IMR-90 (cell line): ENCODE measurements at regions not wholly inside any gene's neighbourhood (a gene's known extent, or its start where the extent isn't known, plus 50 kb on each side); places are given as distances from the start of the nearest gene placed in this dataset.

Source experiments
- ATAC-seq: fragments of 200-7000 bp; cut with Tn5 transposase; 2 replicates; pipeline ENCODE4 v1.9.1; 2020; ENCODE audit warnings: low read depth, mild to moderate bottlenecking, moderate library complexity
- BruUV-seq: library from RNA; stranded (reverse); fragments of 400-500 nt; replicated peaks from 2 replicates; lab custom pipeline; 2021; lab: Mats Ljungman, UMichigan
- CTCF ChIA-PET: fragments of 300-600 bp; formaldehyde crosslinking; extraction: SDS; loops from one replicate; lab custom pipeline; 2021; ENCODE audit warnings: antibody characterized with exemption; lab: Yijun Ruan, JAX
- POLR2A ChIA-PET: fragments of 300-600 bp; sonication (Branson Sonifier 250); formaldehyde crosslinking; loops from one replicate; lab custom pipeline; 2022; ENCODE audit warnings: antibody characterized with exemption; ENCODE audit not compliant: unreplicated experiment; lab: Charles Lee
- DNase-seq: peaks from one replicate; pipeline ENCODE4 v3.0.0; 2013
- H2AFZ ChIP-seq: replicated peaks from 2 replicates; pipeline ENCODE3; 2013; ENCODE audit warnings: low read length, mild to moderate bottlenecking; ENCODE audit not compliant: poor library complexity
- H2AK5ac ChIP-seq: 2 replicates; pipeline ENCODE4 v1.6.1; 2013; ENCODE audit warnings: low read depth, low read length, inconsistent platforms
- H2AK9ac ChIP-seq: replicated peaks from 2 replicates; pipeline ENCODE3; 2013; ENCODE audit warnings: mild to moderate bottlenecking, low read depth, low read length, moderate library complexity; ENCODE audit not compliant: poor library complexity
- H2BK120ac ChIP-seq: 2 replicates; pipeline ENCODE4 v1.6.1; 2013; ENCODE audit warnings: low read depth, low read length, inconsistent platforms
- H2BK15ac ChIP-seq: 3 replicates; pipeline ENCODE4 v1.6.1; 2013; ENCODE audit warnings: low read depth, low read length, inconsistent platforms
- H2BK20ac ChIP-seq: 2 replicates; pipeline ENCODE4 v1.6.1; 2013; ENCODE audit warnings: low read depth, mild to moderate bottlenecking, inconsistent platforms, low read length, moderate library complexity
- H2BK5ac ChIP-seq: 2 replicates; pipeline ENCODE4 v1.6.1; 2013; ENCODE audit warnings: mild to moderate bottlenecking, low read depth, low read length, inconsistent platforms; ENCODE audit not compliant: poor library complexity, severe bottlenecking
- H3K14ac ChIP-seq: replicated peaks from 2 replicates; pipeline ENCODE4 v1.6.1; 2013; ENCODE audit warnings: low read depth, low read length, inconsistent platforms
- H3K18ac ChIP-seq: 2 replicates; pipeline ENCODE4 v1.6.1; 2013; ENCODE audit warnings: low read depth, low read length, control low read depth
- H3K23ac ChIP-seq: 2 replicates; pipeline ENCODE4 v1.6.1; 2013; ENCODE audit warnings: low read depth, low read length, inconsistent platforms
- H3K27ac ChIP-seq: 2 replicates; pipeline ENCODE4 v1.5.1; 2013; ENCODE audit warnings: mild to moderate bottlenecking, control low read depth, low read length; ENCODE audit not compliant: insufficient read depth
- H3K27me3 ChIP-seq: 2 replicates; pipeline ENCODE4 v1.6.1; 2013; ENCODE audit warnings: low read length; ENCODE audit not compliant: control insufficient read depth, insufficient read depth
- H3K36me3 ChIP-seq: 2 replicates; pipeline ENCODE4 v1.6.1; 2013; ENCODE audit warnings: low read length, mixed read lengths; ENCODE audit not compliant: control insufficient read depth, insufficient read depth
- H3K4ac ChIP-seq: 2 replicates; pipeline ENCODE4 v1.6.1; 2013; ENCODE audit warnings: low read depth, low read length, inconsistent platforms
- H3K4me1 ChIP-seq: 2 replicates; pipeline ENCODE4 v1.6.1; 2013; ENCODE audit warnings: low read length, mixed read lengths; ENCODE audit not compliant: control insufficient read depth, insufficient read depth
- H3K4me2 ChIP-seq: 2 replicates; pipeline ENCODE4 v1.6.1; 2013; ENCODE audit warnings: low read depth, mild to moderate bottlenecking, control low read depth, low read length, moderate library complexity
- H3K4me3 ChIP-seq: 2 replicates; pipeline ENCODE4 v1.5.1; 2013; ENCODE audit warnings: low read depth, mild to moderate bottlenecking, control low read depth, low read length, moderate library complexity; ENCODE audit not compliant: insufficient read depth
- H3K56ac ChIP-seq: 2 replicates; pipeline ENCODE4 v1.6.1; 2013; ENCODE audit warnings: low read length, inconsistent platforms; ENCODE audit not compliant: insufficient read depth; ENCODE audit errors: extremely low read depth
- H3K79me1 ChIP-seq, 2 experiments: 2 replicates each; pipeline ENCODE4 v1.6.1; 2013; ENCODE audit warnings: low read length in 2 of 2, inconsistent platforms in 1 of 2, low read depth in 1 of 2
- H3K9ac ChIP-seq: 2 replicates; pipeline ENCODE4 v1.6.1; 2013; ENCODE audit warnings: low read depth, low read length, control low read depth
- H3K9me1 ChIP-seq: 2 replicates; pipeline ENCODE4 v1.6.1; 2013; ENCODE audit warnings: low read length, inconsistent platforms; ENCODE audit not compliant: insufficient read depth
- H3K9me3 ChIP-seq: 2 replicates; pipeline ENCODE4 v1.6.1; 2013; ENCODE audit warnings: low read length; ENCODE audit not compliant: control insufficient read depth, insufficient read depth
- H4K20me1 ChIP-seq: 2 replicates; pipeline ENCODE4 v1.6.1; 2013; ENCODE audit warnings: low read length, inconsistent platforms; ENCODE audit not compliant: insufficient read depth
- H4K5ac ChIP-seq: 2 replicates; pipeline ENCODE4 v1.6.1; 2013; ENCODE audit warnings: mild to moderate bottlenecking, low read depth, low read length, control low read depth
- H4K8ac ChIP-seq, 2 experiments: 2 replicates each; pipeline ENCODE4 v1.6.1; 2013; ENCODE audit warnings: low read depth in 2 of 2, low read length in 2 of 2, control low read depth in 1 of 2, inconsistent platforms in 1 of 2
- H4K91ac ChIP-seq: 2 replicates; pipeline ENCODE4 v1.6.1; 2013; ENCODE audit warnings: low read depth, low read length, inconsistent platforms; ENCODE audit not compliant: insufficient read depth
- BHLHE40 ChIP-seq: fragments of 150-350 bp; IDR thresholded peaks from 2 replicates; pipeline ENCODE4 v1.6.1; 2016; ENCODE audit warnings: mild to moderate bottlenecking, low read depth, low read length
- CEBPB ChIP-seq: IDR thresholded peaks from 2 replicates; pipeline ENCODE4 v1.6.1; 2012; ENCODE audit warnings: low read depth, low read length, improper control_type of control experiment
- CTCF ChIP-seq: conservative IDR thresholded peaks from 2 replicates; pipeline ENCODE4 v1.5.1; 2012; ENCODE audit warnings: mild to moderate bottlenecking, low read depth, low read length, improper control_type of control experiment
- FOS ChIP-seq: fragments of 150-350 bp; IDR thresholded peaks from 2 replicates; pipeline ENCODE4 v1.6.1; 2016; ENCODE audit warnings: low read depth, low read length
- MAFK ChIP-seq: IDR thresholded peaks from 2 replicates; pipeline ENCODE4 v1.6.1; 2012; ENCODE audit warnings: low read depth, low read length, improper control_type of control experiment
- MXI1 ChIP-seq: IDR thresholded peaks from 2 replicates; pipeline ENCODE4 v1.6.1; 2012; ENCODE audit warnings: low read depth, mild to moderate bottlenecking, low read length, moderate library complexity, borderline replicate concordance
- NFE2L2 ChIP-seq: fragments of 150-350 bp; IDR thresholded peaks from 2 replicates; pipeline ENCODE4 v1.6.1; 2016; ENCODE audit warnings: low read depth, mild to moderate bottlenecking, low read length
- RAD21 ChIP-seq: IDR thresholded peaks from 2 replicates; pipeline ENCODE4 v1.6.1; 2012; ENCODE audit warnings: low read length, improper control_type of control experiment
- RCOR1 ChIP-seq: IDR thresholded peaks from 2 replicates; pipeline ENCODE4 v1.6.1; 2012; ENCODE audit warnings: mild to moderate bottlenecking, low read length, improper control_type of control experiment; ENCODE audit not compliant: insufficient replicate concordance
- RFX5 ChIP-seq: IDR thresholded peaks from 2 replicates; pipeline ENCODE4 v1.8.0; 2012; ENCODE audit warnings: low read depth, mild to moderate bottlenecking, low read length, moderate library complexity
- SMC3 ChIP-seq: fragments of 150-350 bp; IDR thresholded peaks from 2 replicates; pipeline ENCODE4 v1.6.1; 2016; ENCODE audit warnings: low read depth, mild to moderate bottlenecking, antibody characterized with exemption, low read length, moderate library complexity
- WGBS, 2 experiments: methylation state at CpG; one replicate each; pipeline versions ENCODE4 v1.1.5 to v1.1.7; 2013; ENCODE audit warnings: missing lambda C conversion rate in 2 of 2; ENCODE audit not compliant: insufficient read length in 1 of 2; ENCODE audit errors: extremely low coverage in 2 of 2; 5-methylcytosine and 5-hydroxymethylcytosine counted together
- dilution Hi-C: fragments of 300-500 bp; cut with HindIII; formaldehyde crosslinking; loops from one replicate; pipeline ENCODE4 v1.14.3; 2018; ENCODE audit warnings: low sequenced_read_pairs; ENCODE audit not compliant: unreplicated experiment
- in situ Hi-C: fragments of 300-500 bp; cut with MboI; formaldehyde crosslinking; loops from 3 replicates; pipeline ENCODE4 v1.14.3; 2019; ENCODE audit warnings: low sequenced_read_pairs, inconsistent platforms, mixed read lengths
- intact Hi-C: fragments of 100-400 bp; cut with micrococcal nuclease; formaldehyde crosslinking; loops from 2 replicates; pipeline ENCODE4 v1.10.0; 2022
- TF ChIP-seq, protein P1 (sequence below): fragments of 150-350 bp; IDR thresholded peaks from 2 replicates; pipeline ENCODE4 v1.6.1; 2016; ENCODE audit warnings: low read depth, mild to moderate bottlenecking, low read length, moderate library complexity, borderline replicate concordance
- TF ChIP-seq, protein P2 (sequence below): fragments of 150-350 bp; IDR thresholded peaks from 2 replicates; pipeline ENCODE4 v1.6.1; 2017; ENCODE audit warnings: mild to moderate bottlenecking, antibody characterized with exemption, low read length, low read depth

DNA sequence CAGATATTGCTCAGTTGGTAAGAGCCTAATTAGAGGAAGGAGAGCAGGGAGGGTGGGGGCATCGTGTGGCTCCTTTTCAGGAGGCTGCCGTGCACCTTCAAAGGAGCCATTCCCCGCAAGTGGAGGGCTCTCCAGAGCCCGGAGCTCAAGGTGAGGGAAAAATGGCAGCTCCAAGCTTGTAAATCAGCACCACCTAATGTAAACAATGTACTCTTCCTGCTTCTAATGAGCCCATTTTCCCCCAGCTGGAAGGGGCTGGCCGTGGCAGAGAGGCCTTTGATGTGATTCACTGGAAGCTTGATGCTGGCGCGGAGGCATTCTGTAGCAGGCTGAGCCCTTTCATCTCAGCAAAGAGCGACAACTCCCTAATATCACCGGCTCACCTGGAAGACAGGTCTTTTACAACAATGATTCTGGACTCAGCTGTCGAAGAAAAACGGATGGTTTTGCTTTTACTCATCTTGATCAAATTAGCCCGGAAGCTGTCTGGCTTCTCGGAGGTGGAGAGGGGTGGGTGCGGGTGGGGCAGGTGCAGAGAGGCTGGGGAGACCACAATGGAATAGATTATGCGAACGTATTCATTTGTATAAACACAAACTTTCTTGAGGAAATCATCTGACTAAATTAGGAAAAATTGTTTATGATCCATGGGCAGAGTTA lies 112.5 kb downstream of the RRAGC start:
- ChIA-PET POLR2A (no interaction called here), CTCF (no interaction called here)
- Histone ChIP-seq H4K20me1 (no peaks in the 10 kb centered on the region), H3K9me1 (no peaks in the 10 kb centered on the region), H3K27ac (no peak overlapping the region), H3K14ac (no peak overlapping the region), H3K9me3 (no peaks in the 10 kb centered on the region), H3K79me1 (no peaks in the 10 kb centered on the region), H2AK5ac (no peak overlapping the region), H3K4me3 (no peak overlapping the region), H4K8ac (no peak overlapping the region), H3K18ac (no peak overlapping the region), H2BK20ac (no peak overlapping the region), H2BK5ac (no peak overlapping the region), H4K5ac (no peak overlapping the region), H2BK120ac (no peak overlapping the region), H3K23ac (no peak overlapping the region), H2AK9ac (no peak overlapping the region), H2AFZ (no peak overlapping the region), H4K91ac (no peak overlapping the region), H3K27me3 (no peaks in the 10 kb centered on the region), H3K56ac (no peak overlapping the region), H3K4me1 (no peaks in the 10 kb centered on the region), H3K36me3 (no peaks in the 10 kb centered on the region), H3K4ac (no peak overlapping the region), H3K4me2 (no peak overlapping the region), H2BK15ac (no peak overlapping the region), H3K9ac (no peak overlapping the region)
- WGBS, 2 experiments = no CpG with 5 or more reads among the region's 16 CpGs
- ATAC-seq = no peak
- dilution Hi-C loops = no loop called here
- DNase-seq = no peak
- no TSS peak for BruUV-seq
- TF ChIP-seq, protein P1, sequence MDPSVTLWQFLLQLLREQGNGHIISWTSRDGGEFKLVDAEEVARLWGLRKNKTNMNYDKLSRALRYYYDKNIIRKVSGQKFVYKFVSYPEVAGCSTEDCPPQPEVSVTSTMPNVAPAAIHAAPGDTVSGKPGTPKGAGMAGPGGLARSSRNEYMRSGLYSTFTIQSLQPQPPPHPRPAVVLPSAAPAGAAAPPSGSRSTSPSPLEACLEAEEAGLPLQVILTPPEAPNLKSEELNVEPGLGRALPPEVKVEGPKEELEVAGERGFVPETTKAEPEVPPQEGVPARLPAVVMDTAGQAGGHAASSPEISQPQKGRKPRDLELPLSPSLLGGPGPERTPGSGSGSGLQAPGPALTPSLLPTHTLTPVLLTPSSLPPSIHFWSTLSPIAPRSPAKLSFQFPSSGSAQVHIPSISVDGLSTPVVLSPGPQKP = no peak
- TF ChIP-seq MXI1 (no peak), FOS (no peak), NFE2L2 (no peak), CEBPB (no peak), RFX5 (no peak), SMC3 (no peak), BHLHE40 (no peak), CTCF (no peak), RCOR1 (no peak), RAD21 (no peak), MAFK (no peak)
- TF ChIP-seq, protein P2, sequence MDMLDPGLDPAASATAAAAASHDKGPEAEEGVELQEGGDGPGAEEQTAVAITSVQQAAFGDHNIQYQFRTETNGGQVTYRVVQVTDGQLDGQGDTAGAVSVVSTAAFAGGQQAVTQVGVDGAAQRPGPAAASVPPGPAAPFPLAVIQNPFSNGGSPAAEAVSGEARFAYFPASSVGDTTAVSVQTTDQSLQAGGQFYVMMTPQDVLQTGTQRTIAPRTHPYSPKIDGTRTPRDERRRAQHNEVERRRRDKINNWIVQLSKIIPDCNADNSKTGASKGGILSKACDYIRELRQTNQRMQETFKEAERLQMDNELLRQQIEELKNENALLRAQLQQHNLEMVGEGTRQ = no peak
- in situ Hi-C loops = no loop called here
- intact Hi-C loops = no loop called here
